HCT116 (cell line): ENCODE measurements at regions not wholly inside any gene's neighbourhood (a gene's known extent, or its start where the extent isn't known, plus 50 kb on each side); places are given as distances from the start of the nearest gene placed in this dataset.

Source experiments
- ATAC-seq: fragments of 200-7000 bp; cut with Tn5 transposase; 2 replicates; pipeline ENCODE4 v1.9.1; 2020; ENCODE audit warnings: mild to moderate bottlenecking, moderate library complexity
- BruUV-seq: library from RNA; stranded (reverse); fragments of 400-500 nt; replicated peaks from 2 replicates; lab custom pipeline; 2021; lab: Mats Ljungman, UMichigan
- CTCF ChIA-PET: fragments of 300-600 bp; sonication (Branson Sonifier 250); formaldehyde crosslinking; loops from one replicate; lab custom pipeline; 2021; ENCODE audit warnings: antibody characterized with exemption; lab: Charles Lee
- POLR2A ChIA-PET: fragments of 300-600, 350-600 bp; sonication (Branson Sonifier 250); formaldehyde crosslinking; loops from one replicate; lab custom pipeline; 2021; ENCODE audit warnings: antibody characterized with exemption; lab: Charles Lee
- RAD21 ChIA-PET, 2 experiments: fragments of 300-600 bp; sonication (Branson Sonifier 250); formaldehyde crosslinking; loops; one replicate each; lab custom pipeline; 2023; ENCODE audit warnings: low total read pairs in 2 of 2; ENCODE audit not compliant: uncharacterized antibody in 2 of 2, unreplicated experiment in 2 of 2, low non-redundant PET in 1 of 2; lab: Charles Lee
- DNase-seq: peaks from one replicate; pipeline ENCODE4 v3.0.0-alpha.2; 2010; ENCODE audit warnings: low read depth, low spot score
- H2AFZ ChIP-seq: fragments of 200-600 bp; shearing (Covaris generic), sonication (generic); 2 replicates; pipeline ENCODE4 v1.6.1; 2017; ENCODE audit warnings: low read depth, mixed run types, mixed read lengths, antibody characterized with exemption, low read length; ENCODE audit not compliant: poor library complexity, severe bottlenecking
- H3K27ac ChIP-seq: 2 replicates; pipeline ENCODE4 v1.5.1; 2012; ENCODE audit warnings: low read depth, low read length
- H3K27me3 ChIP-seq: fragments of 200-600 bp; sonication (generic); 2 replicates; pipeline ENCODE4 v1.6.1; 2016; ENCODE audit warnings: mixed run types, low read length, mixed read lengths; ENCODE audit not compliant: insufficient read depth
- H3K36me3 ChIP-seq, 2 experiments: fragments of 200-500 bp in 1 of 2; fragments of 200-600 bp in 1 of 2; sonication (Bioruptor generic) in 1 of 2; sonication (generic) in 1 of 2; 2 replicates each; pipeline versions ENCODE4 v1.5.1 to v1.6.1; 2014 to 2016; ENCODE audit warnings: low read length in 2 of 2, inconsistent platforms in 1 of 2, mixed read lengths in 1 of 2, mixed run types in 1 of 2; ENCODE audit not compliant: insufficient read depth in 2 of 2, control insufficient read depth in 1 of 2
- H3K4me1 ChIP-seq, 2 experiments: fragments of 200-600 bp in 1 of 2; sonication (generic) in 1 of 2; 2 replicates each; pipeline versions ENCODE4 v1.5.1 to v1.6.1; 2012 to 2017; ENCODE audit warnings: low read length in 2 of 2, inconsistent platforms in 1 of 2, mild to moderate bottlenecking in 1 of 2, mixed read lengths in 1 of 2, mixed run types in 1 of 2, moderate library complexity in 1 of 2; ENCODE audit not compliant: insufficient read depth in 2 of 2, control insufficient read depth in 1 of 2
- H3K4me2 ChIP-seq: fragments of 200-600 bp; sonication (generic); 2 replicates; pipeline ENCODE4 v1.6.1; 2017; ENCODE audit warnings: mixed run types, low read length, mixed read lengths
- H3K4me3 ChIP-seq, 2 experiments: fragments of 200-600 bp in 1 of 2; sonication (generic) in 1 of 2; replicated peaks in 1 of 2; 2 replicates each; pipeline ENCODE4 v1.5.1; 2011 to 2016; ENCODE audit warnings: low read length in 2 of 2, control low read depth in 1 of 2, low read depth in 1 of 2, mild to moderate bottlenecking in 1 of 2, mixed read lengths in 1 of 2, mixed run types in 1 of 2
- H3K79me2 ChIP-seq: fragments of 200-600 bp; sonication (generic); 2 replicates; pipeline ENCODE4 v1.6.1; 2017; ENCODE audit warnings: mild to moderate bottlenecking, mixed run types, low read length, moderate library complexity, mixed read lengths; ENCODE audit not compliant: insufficient read depth
- H3K9ac ChIP-seq: fragments of 200-600 bp; sonication (generic); 2 replicates; pipeline ENCODE4 v1.6.1; 2016; ENCODE audit warnings: low read length, mixed read lengths
- H3K9me2 ChIP-seq: fragments of 200-600 bp; sonication (generic), shearing (Covaris generic); 2 replicates; pipeline ENCODE4 v1.6.1; 2017; ENCODE audit warnings: mixed run types, mild to moderate bottlenecking, moderate library complexity; ENCODE audit not compliant: insufficient read depth
- H3K9me3 ChIP-seq, 2 experiments: fragments of 200-500 bp in 1 of 2; fragments of 200-600 bp in 1 of 2; sonication (Bioruptor generic) in 1 of 2; sonication (generic) in 1 of 2; 2 replicates each; pipeline ENCODE4 v1.6.1; 2014 to 2017; ENCODE audit warnings: low read length in 2 of 2, mixed read lengths in 2 of 2, inconsistent platforms in 1 of 2, low read depth in 1 of 2, mild to moderate bottlenecking in 1 of 2, mixed run types in 1 of 2, moderate library complexity in 1 of 2; ENCODE audit not compliant: control insufficient read depth in 1 of 2, insufficient read depth in 1 of 2
- H4K20me1 ChIP-seq: fragments of 200-600 bp; sonication (generic), shearing (Covaris generic); 2 replicates; pipeline ENCODE4 v1.6.1; 2017; ENCODE audit warnings: mixed run types, mild to moderate bottlenecking, moderate library complexity; ENCODE audit not compliant: insufficient read depth
- CEBPB ChIP-seq: IDR thresholded peaks from 2 replicates; pipeline ENCODE4 v1.6.1; 2012; ENCODE audit warnings: low read depth
- ELF1 ChIP-seq: IDR thresholded peaks from 2 replicates; pipeline ENCODE4 v1.6.1; 2012; ENCODE audit warnings: low read depth, borderline replicate concordance
- EZH2phosphoT487 ChIP-seq: fragments of 200-600 bp; IDR thresholded peaks from 2 replicates; pipeline ENCODE4 v1.6.1; 2018; ENCODE audit warnings: antibody characterized with exemption, borderline replicate concordance
- FOSL1 ChIP-seq: IDR thresholded peaks from 2 replicates; pipeline ENCODE4 v1.6.1; 2012; ENCODE audit warnings: low read depth
- POLR2A ChIP-seq: IDR thresholded peaks from 2 replicates; pipeline ENCODE4 v1.7.0; 2011; ENCODE audit warnings: borderline replicate concordance; ENCODE audit not compliant: insufficient read depth, insufficient read length; ENCODE audit errors: extremely low read depth
- RAD21 ChIP-seq: IDR thresholded peaks from 2 replicates; pipeline ENCODE4 v1.6.1; 2012; ENCODE audit warnings: low read depth, mild to moderate bottlenecking
- SP1 ChIP-seq: IDR thresholded peaks from 2 replicates; pipeline ENCODE4 v1.6.1; 2012; ENCODE audit warnings: low read depth
- SRF ChIP-seq: IDR thresholded peaks from 2 replicates; pipeline ENCODE4 v1.6.1; 2012; ENCODE audit warnings: low read depth
- intact Hi-C: fragments of 100-400 bp; cut with micrococcal nuclease; formaldehyde crosslinking; loops from 2 replicates; pipeline ENCODE4 v1.10.0; 2022
- TF ChIP-seq, protein P1 (sequence below): IDR thresholded peaks from 2 replicates; pipeline ENCODE4 v1.6.1; 2012
- TF ChIP-seq, protein P2 (sequence below), 3 experiments: fragments of 200-600 bp in 1 of 3; sonication (generic) in 1 of 3; IDR thresholded peaks in 2 of 3; conservative IDR thresholded peaks in 1 of 3; 2 replicates each; pipeline ENCODE4 v1.5.1; 2012 to 2017; ENCODE audit warnings: low read depth in 2 of 3, low read length in 2 of 3, antibody characterized with exemption in 1 of 3, borderline replicate concordance in 1 of 3, control low read depth in 1 of 3, mild to moderate bottlenecking in 1 of 3, mixed read lengths in 1 of 3, mixed run types in 1 of 3, moderate library complexity in 1 of 3; ENCODE audit not compliant: insufficient read depth in 1 of 3
- TF ChIP-seq, protein P3 (sequence below): IDR thresholded peaks from 2 replicates; pipeline ENCODE4 v1.6.1; 2012; ENCODE audit warnings: low read depth
- TF ChIP-seq, protein P4 (sequence below): IDR thresholded peaks from 2 replicates; pipeline ENCODE4 v1.6.1; 2012

DNA sequence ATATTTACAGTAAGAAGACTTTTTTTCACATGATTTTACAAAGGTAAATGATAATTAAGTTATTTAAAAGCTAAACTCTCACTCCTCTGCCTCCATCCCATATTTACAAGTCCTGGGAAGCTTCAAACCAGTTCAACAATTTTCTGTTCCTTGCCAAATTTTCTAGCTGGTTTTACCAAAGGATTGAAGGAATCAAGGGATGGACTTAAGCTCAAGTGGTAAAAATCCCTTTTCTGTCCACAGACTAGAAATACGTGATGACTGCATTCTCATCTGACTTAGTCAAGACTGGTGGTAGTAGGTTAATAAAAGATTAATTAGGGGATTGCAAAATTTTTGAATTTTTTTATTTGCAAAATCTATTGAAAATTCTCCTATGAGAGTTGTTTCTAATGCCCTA lies 297.3 kb downstream of the MTX2 start:
- RAD21 ChIA-PET, result no interaction called here
- Histone ChIP-seq H3K4me2 (no peak overlapping the region), H3K79me2 (no peaks in the 10 kb centered on the region), H3K9ac (no peak overlapping the region), H3K4me3 (no peak overlapping the region), H3K27me3 (no peaks in the 10 kb centered on the region), H3K9me2 (no peaks in the 10 kb centered on the region), H3K27ac (no peak overlapping the region), H3K36me3 (no peaks in the 10 kb centered on the region), H4K20me1 (no peaks in the 10 kb centered on the region), H3K9me3 (no peaks in the 10 kb centered on the region), H2AFZ (no peak overlapping the region), H3K4me1 (peaks cover 3 to 9% of the 10 kb centered on the region in 2 experiments; a peak in 2 of 4 replicates)
- BruUV-seq, result no TSS peak
- CTCF ChIA-PET, result interaction anchor here (1.7 kb wide), 1 partner anchor 12 kb away, joined by 12 read pairs; no protein-coding TSS in a partner anchor
- POLR2A ChIA-PET, result no interaction called here
- DNase-seq (no peak), ATAC-seq (no peak)
- intact Hi-C loops, result no loop called here
- TF ChIP-seq, protein P1, sequence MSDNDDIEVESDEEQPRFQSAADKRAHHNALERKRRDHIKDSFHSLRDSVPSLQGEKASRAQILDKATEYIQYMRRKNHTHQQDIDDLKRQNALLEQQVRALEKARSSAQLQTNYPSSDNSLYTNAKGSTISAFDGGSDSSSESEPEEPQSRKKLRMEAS, result no peak
- TF ChIP-seq EZH2phosphoT487, result no peak
- no peak for TF ChIP-seq RAD21
- no peak for TF ChIP-seq FOSL1
- TF ChIP-seq, protein P2, sequence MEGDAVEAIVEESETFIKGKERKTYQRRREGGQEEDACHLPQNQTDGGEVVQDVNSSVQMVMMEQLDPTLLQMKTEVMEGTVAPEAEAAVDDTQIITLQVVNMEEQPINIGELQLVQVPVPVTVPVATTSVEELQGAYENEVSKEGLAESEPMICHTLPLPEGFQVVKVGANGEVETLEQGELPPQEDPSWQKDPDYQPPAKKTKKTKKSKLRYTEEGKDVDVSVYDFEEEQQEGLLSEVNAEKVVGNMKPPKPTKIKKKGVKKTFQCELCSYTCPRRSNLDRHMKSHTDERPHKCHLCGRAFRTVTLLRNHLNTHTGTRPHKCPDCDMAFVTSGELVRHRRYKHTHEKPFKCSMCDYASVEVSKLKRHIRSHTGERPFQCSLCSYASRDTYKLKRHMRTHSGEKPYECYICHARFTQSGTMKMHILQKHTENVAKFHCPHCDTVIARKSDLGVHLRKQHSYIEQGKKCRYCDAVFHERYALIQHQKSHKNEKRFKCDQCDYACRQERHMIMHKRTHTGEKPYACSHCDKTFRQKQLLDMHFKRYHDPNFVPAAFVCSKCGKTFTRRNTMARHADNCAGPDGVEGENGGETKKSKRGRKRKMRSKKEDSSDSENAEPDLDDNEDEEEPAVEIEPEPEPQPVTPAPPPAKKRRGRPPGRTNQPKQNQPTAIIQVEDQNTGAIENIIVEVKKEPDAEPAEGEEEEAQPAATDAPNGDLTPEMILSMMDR (IDR thresholded peaks at IDR 0.05 in 2 of 3, conservative IDR thresholded peaks at IDR 0.05 in 1 of 3; ENCODE audit: borderline replicate concordance in 1 of 3, insufficient read depth in 1 of 3, low read depth in 2 of 3, low read length in 2 of 3), result no peak
- no peak for TF ChIP-seq SP1
- no peak for TF ChIP-seq SRF
- TF ChIP-seq POLR2A, result no peak
- no peak for TF ChIP-seq ELF1
- TF ChIP-seq, protein P3, sequence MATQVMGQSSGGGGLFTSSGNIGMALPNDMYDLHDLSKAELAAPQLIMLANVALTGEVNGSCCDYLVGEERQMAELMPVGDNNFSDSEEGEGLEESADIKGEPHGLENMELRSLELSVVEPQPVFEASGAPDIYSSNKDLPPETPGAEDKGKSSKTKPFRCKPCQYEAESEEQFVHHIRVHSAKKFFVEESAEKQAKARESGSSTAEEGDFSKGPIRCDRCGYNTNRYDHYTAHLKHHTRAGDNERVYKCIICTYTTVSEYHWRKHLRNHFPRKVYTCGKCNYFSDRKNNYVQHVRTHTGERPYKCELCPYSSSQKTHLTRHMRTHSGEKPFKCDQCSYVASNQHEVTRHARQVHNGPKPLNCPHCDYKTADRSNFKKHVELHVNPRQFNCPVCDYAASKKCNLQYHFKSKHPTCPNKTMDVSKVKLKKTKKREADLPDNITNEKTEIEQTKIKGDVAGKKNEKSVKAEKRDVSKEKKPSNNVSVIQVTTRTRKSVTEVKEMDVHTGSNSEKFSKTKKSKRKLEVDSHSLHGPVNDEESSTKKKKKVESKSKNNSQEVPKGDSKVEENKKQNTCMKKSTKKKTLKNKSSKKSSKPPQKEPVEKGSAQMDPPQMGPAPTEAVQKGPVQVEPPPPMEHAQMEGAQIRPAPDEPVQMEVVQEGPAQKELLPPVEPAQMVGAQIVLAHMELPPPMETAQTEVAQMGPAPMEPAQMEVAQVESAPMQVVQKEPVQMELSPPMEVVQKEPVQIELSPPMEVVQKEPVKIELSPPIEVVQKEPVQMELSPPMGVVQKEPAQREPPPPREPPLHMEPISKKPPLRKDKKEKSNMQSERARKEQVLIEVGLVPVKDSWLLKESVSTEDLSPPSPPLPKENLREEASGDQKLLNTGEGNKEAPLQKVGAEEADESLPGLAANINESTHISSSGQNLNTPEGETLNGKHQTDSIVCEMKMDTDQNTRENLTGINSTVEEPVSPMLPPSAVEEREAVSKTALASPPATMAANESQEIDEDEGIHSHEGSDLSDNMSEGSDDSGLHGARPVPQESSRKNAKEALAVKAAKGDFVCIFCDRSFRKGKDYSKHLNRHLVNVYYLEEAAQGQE, result no peak
- TF ChIP-seq, protein P4, sequence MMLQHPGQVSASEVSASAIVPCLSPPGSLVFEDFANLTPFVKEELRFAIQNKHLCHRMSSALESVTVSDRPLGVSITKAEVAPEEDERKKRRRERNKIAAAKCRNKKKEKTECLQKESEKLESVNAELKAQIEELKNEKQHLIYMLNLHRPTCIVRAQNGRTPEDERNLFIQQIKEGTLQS, result no peak
- TF ChIP-seq CEBPB, result no peak
